GM18526 (cell line): ENCODE measurements at regions not wholly inside any gene's neighbourhood (a gene's known extent, or its start where the extent isn't known, plus 50 kb on each side); places are given as distances from the start of the nearest gene placed in this dataset.

Experiments used
- POLR2A ChIP-seq: IDR thresholded peaks from 3 replicates; pipeline ENCODE4 v1.6.1; 2011; ENCODE audit not compliant: insufficient read length; ENCODE audit errors: extremely low read depth

- no peak for TF ChIP-seq POLR2A
Observed at GRCh38 chr20:47865451-47865850, 80.2 kb upstream of the SULF2 start.

GRCh38 chr20:47863981-47864380 lies 78.7 kb upstream of the SULF2 start:
- no peak for TF ChIP-seq POLR2A

GRCh38 chr20:47863315-47863965 lies 78.2 kb upstream of the SULF2 start:
- no peak for TF ChIP-seq POLR2A

GRCh38 chr20:47862574-47863240 lies 77.4 kb upstream of the SULF2 start:
- TF ChIP-seq POLR2A: no peak

- TF ChIP-seq POLR2A: no peak
Observed at GRCh38 chr20:47861116-47861515, 75.8 kb upstream of the SULF2 start.

GRCh38 chr20:47860049-47860830 lies 75.0 kb upstream of the SULF2 start:
- TF ChIP-seq POLR2A: no peak

- no peak for TF ChIP-seq POLR2A
Observed at GRCh38 chr20:47859278-47859677, 74.0 kb upstream of the SULF2 start.

GRCh38 chr20:47857569-47858464 lies 72.5 kb upstream of the SULF2 start:
- TF ChIP-seq POLR2A: no peak

- no peak for TF ChIP-seq POLR2A
Observed at GRCh38 chr20:47857187-47857568, 71.9 kb upstream of the SULF2 start.

GRCh38 chr20:47855799-47856198 lies 70.5 kb upstream of the SULF2 start:
- TF ChIP-seq POLR2A: no peak

- no peak for TF ChIP-seq POLR2A
Observed at GRCh38 chr20:47854687-47855212, 69.5 kb upstream of the SULF2 start.

- no peak for TF ChIP-seq POLR2A
Observed at GRCh38 chr20:47851774-47852173, 66.5 kb upstream of the SULF2 start.

GRCh38 chr20:47850146-47850545 lies 64.9 kb upstream of the SULF2 start:
- TF ChIP-seq POLR2A: no peak

GRCh38 chr20:47849596-47849995 lies 64.3 kb upstream of the SULF2 start:
- no peak for TF ChIP-seq POLR2A

- TF ChIP-seq POLR2A: no peak
Observed at GRCh38 chr20:47849006-47849405, 63.7 kb upstream of the SULF2 start.
